Glutamatergic neuron (in vitro differentiated cells): ENCODE measurements at regions not wholly inside any gene's neighbourhood (a gene's known extent, or its start where the extent isn't known, plus 50 kb on each side); places are given as distances from the start of the nearest gene placed in this dataset.

Source experiments
- DNase-seq: peaks from one replicate; pipeline ENCODE4 v3.0.0; 2022
- H3K27ac Mint-ChIP-seq: one replicate; pipeline ENCODE4 v1.8.0; 2020; ENCODE audit warnings: mild to moderate bottlenecking, mixed read lengths, inconsistent platforms; ENCODE audit not compliant: unreplicated experiment
- H3K27me3 Mint-ChIP-seq: one replicate; pipeline ENCODE4 v1.8.0; 2020; ENCODE audit warnings: mild to moderate bottlenecking, moderate library complexity, mixed read lengths, inconsistent platforms; ENCODE audit not compliant: unreplicated experiment
- H3K36me3 Mint-ChIP-seq: one replicate; pipeline ENCODE4 v1.8.0; 2020; ENCODE audit warnings: mild to moderate bottlenecking, mixed read lengths, inconsistent platforms; ENCODE audit not compliant: unreplicated experiment
- H3K4me1 Mint-ChIP-seq: one replicate; pipeline ENCODE4 v1.8.0; 2020; ENCODE audit warnings: mild to moderate bottlenecking, low read depth, mixed read lengths, inconsistent platforms; ENCODE audit not compliant: unreplicated experiment
- H3K4me3 Mint-ChIP-seq: one replicate; pipeline ENCODE4 v1.8.0; 2020; ENCODE audit warnings: mild to moderate bottlenecking, mixed read lengths, inconsistent platforms; ENCODE audit not compliant: unreplicated experiment
- H3K9me3 Mint-ChIP-seq: one replicate; pipeline ENCODE4 v1.8.0; 2020; ENCODE audit warnings: mild to moderate bottlenecking, moderate library complexity, mixed read lengths, inconsistent platforms; ENCODE audit not compliant: unreplicated experiment
- TF ChIP-seq, protein P1 (sequence below): fragments of 200-600 bp; sonication (generic); IDR thresholded peaks from one replicate; pipeline ENCODE4 v1.5.0; 2021; ENCODE audit not compliant: partially characterized antibody, unreplicated experiment

DNA sequence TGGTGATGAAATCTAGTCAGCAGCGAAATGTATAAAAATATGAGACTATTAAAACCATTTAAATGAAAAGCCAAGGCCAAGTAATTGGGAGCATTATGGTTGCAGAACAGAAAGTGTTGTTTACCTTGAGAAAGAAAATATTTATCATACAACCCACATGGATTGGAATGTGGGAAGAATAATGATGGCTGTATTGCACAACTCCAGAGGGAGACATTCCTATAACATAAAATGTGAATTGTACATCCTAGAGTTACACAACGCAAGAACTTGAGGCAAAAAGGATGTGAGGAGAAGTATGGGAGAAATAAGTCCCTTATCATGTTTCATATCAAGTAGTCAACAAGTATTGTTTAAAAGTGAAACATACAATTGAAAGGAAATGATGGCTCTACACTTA lies 1014.0 kb upstream of the SEMA6A start:
- Mint-ChIP-seq H3K4me3 (no peak overlapping the region), H3K4me1 (no peaks in the 10 kb centered on the region), H3K27ac (no peak overlapping the region), H3K9me3 (no peaks in the 10 kb centered on the region), H3K36me3 (no peaks in the 10 kb centered on the region), H3K27me3 (peaks cover 2% of the 10 kb centered on the region)
- DNase-seq, result no peak
- TF ChIP-seq, protein P1, sequence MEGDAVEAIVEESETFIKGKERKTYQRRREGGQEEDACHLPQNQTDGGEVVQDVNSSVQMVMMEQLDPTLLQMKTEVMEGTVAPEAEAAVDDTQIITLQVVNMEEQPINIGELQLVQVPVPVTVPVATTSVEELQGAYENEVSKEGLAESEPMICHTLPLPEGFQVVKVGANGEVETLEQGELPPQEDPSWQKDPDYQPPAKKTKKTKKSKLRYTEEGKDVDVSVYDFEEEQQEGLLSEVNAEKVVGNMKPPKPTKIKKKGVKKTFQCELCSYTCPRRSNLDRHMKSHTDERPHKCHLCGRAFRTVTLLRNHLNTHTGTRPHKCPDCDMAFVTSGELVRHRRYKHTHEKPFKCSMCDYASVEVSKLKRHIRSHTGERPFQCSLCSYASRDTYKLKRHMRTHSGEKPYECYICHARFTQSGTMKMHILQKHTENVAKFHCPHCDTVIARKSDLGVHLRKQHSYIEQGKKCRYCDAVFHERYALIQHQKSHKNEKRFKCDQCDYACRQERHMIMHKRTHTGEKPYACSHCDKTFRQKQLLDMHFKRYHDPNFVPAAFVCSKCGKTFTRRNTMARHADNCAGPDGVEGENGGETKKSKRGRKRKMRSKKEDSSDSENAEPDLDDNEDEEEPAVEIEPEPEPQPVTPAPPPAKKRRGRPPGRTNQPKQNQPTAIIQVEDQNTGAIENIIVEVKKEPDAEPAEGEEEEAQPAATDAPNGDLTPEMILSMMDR, result no peak

DNA sequence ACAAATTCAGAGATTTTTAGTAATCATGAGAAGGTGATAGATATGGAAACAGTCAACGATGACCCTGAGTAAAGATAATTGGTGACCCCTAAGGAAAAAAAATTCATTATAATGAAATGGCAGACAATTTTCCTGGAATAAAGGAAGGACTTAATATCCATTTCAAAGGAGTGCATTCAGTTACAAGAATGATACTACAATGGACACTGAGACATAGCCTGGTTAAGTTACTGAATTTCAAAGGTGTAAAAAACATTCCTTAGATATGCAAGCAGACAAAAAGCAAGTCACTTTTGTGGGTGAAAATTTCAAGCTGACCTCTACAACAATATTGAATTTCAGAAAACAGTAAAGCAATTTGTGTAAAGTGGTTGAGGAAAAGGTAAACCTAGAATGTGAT lies 1012.5 kb upstream of the SEMA6A start:
- Mint-ChIP-seq H3K36me3 (no peaks in the 10 kb centered on the region), H3K27ac (no peak overlapping the region), H3K9me3 (no peaks in the 10 kb centered on the region), H3K27me3 (no peaks in the 10 kb centered on the region), H3K4me1 (no peaks in the 10 kb centered on the region), H3K4me3 (no peak overlapping the region)
- no peak for DNase-seq
- TF ChIP-seq, protein P1, result no peak

DNA sequence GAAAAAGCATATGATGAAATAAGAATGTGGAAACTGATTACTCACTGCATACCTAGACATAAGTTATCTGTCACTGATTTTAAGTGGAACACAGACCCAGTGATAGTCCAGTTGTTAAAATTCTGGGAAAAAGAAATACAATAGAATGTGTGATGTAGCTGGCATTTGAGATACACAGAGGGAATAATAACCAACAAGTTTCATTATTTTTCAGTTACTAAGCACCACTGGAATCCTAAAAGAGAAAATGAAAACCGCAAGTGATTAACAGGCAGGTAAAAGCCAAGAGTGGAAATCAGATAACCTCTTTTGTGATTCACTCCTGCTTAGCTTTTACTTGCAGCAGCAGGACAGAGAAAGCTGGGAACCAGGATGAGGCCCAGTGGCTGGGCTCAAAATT lies 994.0 kb upstream of the SEMA6A start:
- H3K4me1 Mint-ChIP-seq, result no peaks in the 10 kb centered on the region
- no peak overlapping the region for H3K27ac Mint-ChIP-seq
- no peaks in the 10 kb centered on the region for H3K9me3 Mint-ChIP-seq
- peaks cover 3% of the 10 kb centered on the region for H3K27me3 Mint-ChIP-seq
- TF ChIP-seq, protein P1, result no peak
- H3K36me3 Mint-ChIP-seq, result no peaks in the 10 kb centered on the region
- no peak for DNase-seq
- H3K4me3 Mint-ChIP-seq, result no peak overlapping the region

DNA sequence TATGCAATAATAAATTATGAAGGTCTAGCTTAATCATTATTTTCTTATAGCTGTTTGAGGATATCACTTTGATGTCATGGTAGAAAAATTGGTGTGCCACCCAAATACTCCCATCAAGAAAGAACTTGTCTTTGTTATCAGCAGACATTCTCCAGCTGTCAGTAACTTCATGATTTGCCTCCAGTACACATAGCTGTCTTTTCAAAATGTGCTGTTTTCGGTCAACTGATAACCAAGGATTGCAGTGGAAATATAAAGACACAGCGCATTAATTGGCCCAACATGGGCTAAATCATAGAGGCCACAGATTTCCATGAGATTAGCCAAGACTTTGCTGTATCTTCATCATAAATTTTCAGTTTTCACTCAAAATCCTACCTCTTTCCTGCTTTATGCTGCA lies 993.5 kb upstream of the SEMA6A start:
- Mint-ChIP-seq H3K4me3 (no peak overlapping the region), H3K9me3 (no peaks in the 10 kb centered on the region), H3K36me3 (no peaks in the 10 kb centered on the region), H3K27ac (no peak overlapping the region), H3K27me3 (peaks cover 3% of the 10 kb centered on the region), H3K4me1 (no peaks in the 10 kb centered on the region)
- TF ChIP-seq, protein P1, result no peak
- no peak for DNase-seq

DNA sequence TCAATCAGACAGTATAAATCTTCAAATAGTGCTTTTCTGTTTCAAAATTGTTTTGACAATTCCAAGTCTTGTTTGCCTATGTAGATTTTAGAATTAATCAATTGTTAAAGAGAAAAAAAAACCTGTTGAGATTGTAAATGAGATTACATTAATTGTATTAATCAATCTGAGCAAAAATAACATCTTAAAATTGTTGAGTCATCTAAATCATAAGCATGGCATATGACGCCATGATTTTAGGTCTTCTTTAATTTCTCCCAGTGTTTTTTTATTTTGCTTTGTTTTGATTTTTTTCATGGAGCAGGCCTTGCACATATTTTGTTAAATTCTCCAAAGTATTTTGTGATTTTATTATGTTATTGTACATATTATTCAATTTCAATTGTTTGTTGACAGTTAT lies 988.0 kb upstream of the SEMA6A start:
- Mint-ChIP-seq H3K27me3 (no peaks in the 10 kb centered on the region), H3K36me3 (no peaks in the 10 kb centered on the region), H3K27ac (no peak overlapping the region), H3K9me3 (no peaks in the 10 kb centered on the region), H3K4me3 (no peak overlapping the region), H3K4me1 (no peaks in the 10 kb centered on the region)
- no peak for DNase-seq
- TF ChIP-seq, protein P1, result no peak
